Colonic mucosa (tissue), 4 donors: ENCODE measurements at regions not wholly inside any gene's neighbourhood (a gene's known extent, or its start where the extent isn't known, plus 50 kb on each side); places are given as distances from the start of the nearest gene placed in this dataset.

Experiments used
- DNase-seq: peaks from one replicate; pipeline ENCODE4 v3.0.0-alpha.2; 2020
- H3K27ac ChIP-seq: fragments of 200-600 bp; one replicate; pipeline ENCODE4 v1.8.0; 2021
- H3K27me3 ChIP-seq: fragments of 200-600 bp; one replicate; pipeline ENCODE4 v1.8.0; 2021
- H3K36me3 ChIP-seq: fragments of 200-600 bp; one replicate; pipeline ENCODE4 v1.8.0; 2021
- H3K4me1 ChIP-seq: fragments of 200-600 bp; one replicate; pipeline ENCODE4 v1.8.0; 2021; ENCODE audit warnings: mild to moderate bottlenecking
- H3K4me3 ChIP-seq: fragments of 200-600 bp; one replicate; pipeline ENCODE4 v1.8.0; 2021
- H3K9ac ChIP-seq, 2 donors: one replicate each; pipeline ENCODE4 v1.7.0; 2013; ENCODE audit warnings: control low read depth in 2 of 2, low read depth in 2 of 2, low read length in 2 of 2
- H3K9me3 ChIP-seq: fragments of 200-600 bp; one replicate; pipeline ENCODE4 v1.8.0; 2021
- intact Hi-C: fragments of 100-400 bp; cut with DNase I; formaldehyde crosslinking; loops from one replicate; pipeline ENCODE4 v1.14.1; 2022
- TF ChIP-seq, protein P1 (sequence below): fragments of 200-600 bp; IDR thresholded peaks from one replicate; pipeline ENCODE4 v1.8.0; 2022; ENCODE audit warnings: antibody characterized with exemption, mild to moderate bottlenecking
- donor health status: healthy.
- donor health status: DM: no; HTN: no; CAD: no.
- donor health status: DM: no; HTN: no; CAD: no.

DNA sequence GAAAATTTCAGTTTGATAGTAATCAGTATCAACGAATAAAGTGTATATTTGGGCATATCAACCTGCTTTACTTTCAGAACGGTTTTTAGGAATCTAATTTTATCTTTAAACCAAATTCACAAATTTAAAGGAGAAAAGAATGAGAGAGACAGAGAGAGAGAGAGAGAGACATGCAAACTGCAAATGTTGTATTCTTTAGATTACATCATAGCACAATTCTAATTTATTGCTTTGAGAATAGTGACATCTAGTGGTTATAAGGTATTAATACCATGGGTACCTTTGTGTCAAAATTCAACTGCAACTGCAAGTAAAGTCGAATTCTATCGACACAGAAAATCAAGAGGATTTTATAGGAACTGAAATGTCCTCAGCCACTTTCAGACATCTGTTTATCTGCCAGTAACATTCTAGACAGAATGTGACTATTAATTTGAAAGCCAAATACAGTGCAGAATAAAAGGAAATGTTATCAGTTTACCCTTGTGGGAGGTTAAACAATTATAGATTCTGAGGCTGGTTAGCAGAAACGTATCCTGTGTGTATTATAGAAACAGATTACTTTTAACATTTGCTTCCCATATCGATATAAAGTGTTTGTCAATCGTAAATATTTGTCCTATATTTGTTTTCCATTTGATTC, 529.8 kb upstream of the VRK2 start:
- no peaks in the 10 kb centered on the region for H3K4me1 ChIP-seq
- no peak for DNase-seq
- TF ChIP-seq, protein P1, sequence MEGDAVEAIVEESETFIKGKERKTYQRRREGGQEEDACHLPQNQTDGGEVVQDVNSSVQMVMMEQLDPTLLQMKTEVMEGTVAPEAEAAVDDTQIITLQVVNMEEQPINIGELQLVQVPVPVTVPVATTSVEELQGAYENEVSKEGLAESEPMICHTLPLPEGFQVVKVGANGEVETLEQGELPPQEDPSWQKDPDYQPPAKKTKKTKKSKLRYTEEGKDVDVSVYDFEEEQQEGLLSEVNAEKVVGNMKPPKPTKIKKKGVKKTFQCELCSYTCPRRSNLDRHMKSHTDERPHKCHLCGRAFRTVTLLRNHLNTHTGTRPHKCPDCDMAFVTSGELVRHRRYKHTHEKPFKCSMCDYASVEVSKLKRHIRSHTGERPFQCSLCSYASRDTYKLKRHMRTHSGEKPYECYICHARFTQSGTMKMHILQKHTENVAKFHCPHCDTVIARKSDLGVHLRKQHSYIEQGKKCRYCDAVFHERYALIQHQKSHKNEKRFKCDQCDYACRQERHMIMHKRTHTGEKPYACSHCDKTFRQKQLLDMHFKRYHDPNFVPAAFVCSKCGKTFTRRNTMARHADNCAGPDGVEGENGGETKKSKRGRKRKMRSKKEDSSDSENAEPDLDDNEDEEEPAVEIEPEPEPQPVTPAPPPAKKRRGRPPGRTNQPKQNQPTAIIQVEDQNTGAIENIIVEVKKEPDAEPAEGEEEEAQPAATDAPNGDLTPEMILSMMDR, result peak; percentile 49
- H3K9me3 ChIP-seq, result no peaks in the 10 kb centered on the region
- no peak overlapping the region for H3K27ac ChIP-seq
- no peak overlapping the region for H3K4me3 ChIP-seq
- no peak overlapping the region for H3K9ac ChIP-seq
- intact Hi-C loops, result loop anchor here (5.0 kb wide), 1 partner anchor 1325 kb away; no protein-coding TSS in a partner anchor
- H3K36me3 ChIP-seq, result no peaks in the 10 kb centered on the region
- H3K27me3 ChIP-seq, result no peaks in the 10 kb centered on the region

DNA sequence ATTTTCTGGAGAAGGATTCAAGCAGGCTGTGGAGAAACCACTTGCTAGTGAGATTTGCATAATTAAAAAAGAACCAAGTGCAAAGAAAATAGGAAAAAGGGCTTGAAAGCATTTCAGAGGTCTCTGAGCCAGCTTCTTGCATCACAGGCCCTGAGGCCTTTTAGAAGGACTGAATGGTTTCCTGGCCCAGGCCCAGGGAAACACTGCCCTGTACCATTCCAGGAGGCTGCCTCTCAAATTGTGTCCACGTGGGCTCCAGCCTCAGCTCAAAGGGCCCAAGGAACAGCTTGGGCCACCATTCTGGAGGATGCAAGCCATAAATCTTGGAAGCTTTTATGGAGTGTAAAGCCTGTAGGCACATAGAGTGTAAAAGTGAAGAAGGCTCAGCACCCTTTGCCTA, 523.3 kb upstream of the VRK2 start:
- no peaks in the 10 kb centered on the region for H3K27me3 ChIP-seq
- H3K9me3 ChIP-seq, result no peaks in the 10 kb centered on the region
- H3K4me3 ChIP-seq, result no peak overlapping the region
- DNase-seq, result no peak
- no peaks in the 10 kb centered on the region for H3K4me1 ChIP-seq
- intact Hi-C loops, result no loop called here
- no peak overlapping the region for H3K27ac ChIP-seq
- TF ChIP-seq, protein P1, result no peak
- no peak overlapping the region for H3K9ac ChIP-seq
- no peaks in the 10 kb centered on the region for H3K36me3 ChIP-seq

DNA sequence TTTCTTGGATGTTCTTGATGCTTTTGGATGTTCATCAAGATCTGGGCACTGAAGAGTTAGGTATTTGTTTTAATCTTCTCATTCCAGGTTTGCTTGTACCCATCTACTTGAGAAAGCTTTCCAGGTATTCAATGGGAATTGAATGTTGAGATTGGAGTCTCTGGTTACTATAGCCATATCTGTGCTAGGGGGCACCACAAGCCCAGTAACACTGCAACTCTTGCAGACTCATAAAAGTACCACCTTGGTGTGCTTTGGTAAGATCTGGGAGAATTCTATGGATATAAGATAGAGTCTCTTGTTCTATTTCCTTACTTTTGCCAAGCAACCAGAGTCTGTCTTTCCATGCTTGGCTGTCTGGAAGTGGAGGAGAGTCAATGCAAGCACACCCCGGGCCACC, 518.9 kb upstream of the VRK2 start:
- intact Hi-C loops, result no loop called here
- H3K9me3 ChIP-seq, result no peaks in the 10 kb centered on the region

DNA sequence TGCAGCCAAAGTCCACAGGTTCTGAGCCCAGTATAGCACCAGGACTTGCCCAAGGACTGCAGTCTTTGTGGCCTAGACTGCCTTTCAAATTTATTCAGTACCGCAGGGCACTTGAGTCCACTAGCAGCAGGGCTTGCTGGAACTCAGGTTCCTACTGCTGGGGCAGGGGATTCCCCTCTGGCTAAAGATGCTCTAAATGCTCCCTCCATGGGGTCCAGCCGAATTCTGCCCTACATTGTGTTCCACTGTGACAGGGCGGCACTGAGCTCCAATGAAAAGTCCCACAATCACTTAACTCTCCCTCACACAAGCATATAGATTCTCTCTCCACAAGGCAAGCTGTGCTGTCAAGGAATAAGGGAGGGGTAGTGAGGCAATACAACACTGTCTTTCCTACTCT, 518.1 kb upstream of the VRK2 start:
- Histone ChIP-seq H3K4me1 (no peaks in the 10 kb centered on the region), H3K36me3 (no peaks in the 10 kb centered on the region), H3K4me3 (no peak overlapping the region), H3K27ac (no peak overlapping the region), H3K9me3 (no peaks in the 10 kb centered on the region), H3K27me3 (no peaks in the 10 kb centered on the region), H3K9ac (no peak overlapping the region)
- DNase-seq, result no peak
- intact Hi-C loops, result no loop called here
- TF ChIP-seq, protein P1, result no peak

More for the DNA sequence above, 518.9 kb upstream of the VRK2 start:
- Histone ChIP-seq H3K36me3 (no peaks in the 10 kb centered on the region), H3K4me1 (no peaks in the 10 kb centered on the region), H3K27ac (no peak overlapping the region), H3K4me3 (no peak overlapping the region), H3K27me3 (no peaks in the 10 kb centered on the region), H3K9ac (no peak overlapping the region)
- no peak for DNase-seq
- TF ChIP-seq, protein P1, result no peak

DNA sequence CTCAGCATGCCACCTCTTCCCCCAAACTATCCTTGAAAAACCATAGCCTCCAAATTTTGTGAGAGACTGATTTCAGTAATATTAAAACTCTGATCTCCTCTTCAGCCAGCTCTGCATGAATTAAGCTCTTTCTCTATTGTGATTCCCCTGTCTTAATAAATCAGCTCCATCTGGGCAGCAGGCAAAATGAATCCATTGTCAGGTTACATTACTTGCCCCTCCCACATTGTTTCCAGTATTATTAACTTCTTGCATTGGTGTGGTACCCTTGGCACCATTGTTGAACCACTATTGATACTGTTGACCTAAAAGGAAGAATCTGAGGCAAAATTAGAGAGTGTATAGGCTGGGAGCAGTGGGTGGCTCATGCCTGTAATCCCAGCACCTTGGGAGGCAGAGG, 512.2 kb upstream of the VRK2 start:
- no peak for DNase-seq
- Histone ChIP-seq H3K9ac (no peak overlapping the region), H3K36me3 (no peaks in the 10 kb centered on the region), H3K9me3 (no peaks in the 10 kb centered on the region), H3K4me1 (no peaks in the 10 kb centered on the region), H3K27ac (no peak overlapping the region), H3K4me3 (no peak overlapping the region), H3K27me3 (no peaks in the 10 kb centered on the region)
- intact Hi-C loops, result no loop called here
- TF ChIP-seq, protein P1, result no peak
